ENCODE measurements at regions not wholly inside any gene's neighbourhood (a gene's known extent, or its start where the extent isn't known, plus 50 kb on each side); places are given as distances from the start of the nearest gene placed in this dataset.

- Histone ChIP-seq H3K4me1 (ENCODE audit: control insufficient read depth in 1 of 2, insufficient read depth in 2 of 2, low read length in 2 of 2) (no peaks in the 10 kb centered on the region), H4K20me1 (ENCODE audit: insufficient read depth) (no peaks in the 10 kb centered on the region), H3K9me2 (ENCODE audit: insufficient read depth) (no peaks in the 10 kb centered on the region), H3K4me3 (replicated peaks in 1 of 2; ENCODE audit: low read depth in 1 of 2, low read length in 2 of 2) (no peak overlapping the region), H3K4me2 (ENCODE audit: low read length) (no peak overlapping the region), H3K27ac (ENCODE audit: low read depth, low read length) (no peak overlapping the region), H2AFZ (ENCODE audit: low read depth, low read length, poor library complexity, severe bottlenecking) (no peak overlapping the region), H3K27me3 (ENCODE audit: insufficient read depth, low read length) (no peaks in the 10 kb centered on the region), H3K79me2 (ENCODE audit: insufficient read depth, low read length) (no peaks in the 10 kb centered on the region), H3K36me3 (ENCODE audit: control insufficient read depth in 1 of 2, insufficient read depth in 2 of 2, low read length in 2 of 2) (no peaks in the 10 kb centered on the region), H3K9me3 (ENCODE audit: control insufficient read depth in 1 of 2, insufficient read depth in 1 of 2, low read depth in 1 of 2, low read length in 2 of 2) (peaks cover 8 to 27% of the 10 kb centered on the region in 2 experiments; a peak in 2 of 4 replicates), H3K9ac (ENCODE audit: low read length) (no peak overlapping the region)
- BruUV-seq (replicated peaks): no TSS peak
- ChIA-PET POLR2A (no interaction called here), CTCF (no interaction called here), RAD21 (ENCODE audit: low non-redundant PET in 1 of 2, low total read pairs in 2 of 2, uncharacterized antibody in 2 of 2, unreplicated experiment in 2 of 2) (no interaction called here)
- no peak for TF ChIP-seq ZNF274 (IDR thresholded peaks at IDR 0.05; ENCODE audit: low read depth, low read length)
- no peak for TF ChIP-seq CTCF (IDR thresholded peaks at IDR 0.05 in 2 of 3, conservative IDR thresholded peaks at IDR 0.05 in 1 of 3; ENCODE audit: borderline replicate concordance in 1 of 3, insufficient read depth in 1 of 3, low read depth in 2 of 3, low read length in 2 of 3)
- TF ChIP-seq CBX3 (IDR thresholded peaks at IDR 0.05; ENCODE audit: low read depth): no peak
- TF ChIP-seq YY1 (IDR thresholded peaks at IDR 0.05; ENCODE audit: extremely low read depth, insufficient replicate concordance, low read depth, low read length): no peak
- no peak for TF ChIP-seq RAD21 (IDR thresholded peaks at IDR 0.05; ENCODE audit: low read depth)
- no peak for TF ChIP-seq MAX (IDR thresholded peaks at IDR 0.05)
- TF ChIP-seq ELF1 (IDR thresholded peaks at IDR 0.05; ENCODE audit: borderline replicate concordance, low read depth): no peak
- TF ChIP-seq FOSL1 (IDR thresholded peaks at IDR 0.05; ENCODE audit: low read depth): no peak
- no peak for TF ChIP-seq ZBTB33 (IDR thresholded peaks at IDR 0.05; ENCODE audit: extremely low read depth, insufficient replicate concordance, low read length)
- TF ChIP-seq, protein P1, sequence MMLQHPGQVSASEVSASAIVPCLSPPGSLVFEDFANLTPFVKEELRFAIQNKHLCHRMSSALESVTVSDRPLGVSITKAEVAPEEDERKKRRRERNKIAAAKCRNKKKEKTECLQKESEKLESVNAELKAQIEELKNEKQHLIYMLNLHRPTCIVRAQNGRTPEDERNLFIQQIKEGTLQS (IDR thresholded peaks at IDR 0.05): no peak
- TF ChIP-seq TCF7L2 (IDR thresholded peaks at IDR 0.05; ENCODE audit: borderline replicate concordance, extremely low read depth, insufficient read depth, insufficient read length): no peak
- no peak for TF ChIP-seq CEBPB (IDR thresholded peaks at IDR 0.05; ENCODE audit: low read depth)
- TF ChIP-seq JUND (IDR thresholded peaks at IDR 0.05): no peak
- no peak for ATAC-seq
- intact Hi-C loops (cut with micrococcal nuclease): no loop called here
- no peak for DNase-seq (ENCODE audit: low read depth, low spot score)
These were observed 465.7 kb downstream of the FBXO15 start for GRCh38 chr18:73681912-73682311.
